IPS-18a (cell line): ENCODE measurements at regions not wholly inside any gene's neighbourhood (a gene's known extent, or its start where the extent isn't known, plus 50 kb on each side); places are given as distances from the start of the nearest gene placed in this dataset.

ENCODE experiments used
- H3K27ac ChIP-seq: one replicate; pipeline ENCODE4 v1.5.1; 2013; ENCODE audit warnings: low read length
- H3K27me3 ChIP-seq: one replicate; pipeline ENCODE4 v1.6.1; 2013; ENCODE audit warnings: mild to moderate bottlenecking, low read length; ENCODE audit not compliant: control insufficient read depth, insufficient read depth
- H3K36me3 ChIP-seq: one replicate; pipeline ENCODE4 v1.6.1; 2013; ENCODE audit warnings: low read depth, low read length; ENCODE audit not compliant: control insufficient read depth
- H3K4me1 ChIP-seq: one replicate; pipeline ENCODE4 v1.6.1; 2013; ENCODE audit warnings: low read depth, low read length; ENCODE audit not compliant: control insufficient read depth
- H3K4me3 ChIP-seq: one replicate; pipeline ENCODE4 v1.5.1; 2013; ENCODE audit warnings: low read length
- H3K9ac ChIP-seq: one replicate; pipeline ENCODE4 v1.6.1; 2013; ENCODE audit warnings: mild to moderate bottlenecking, low read length, moderate library complexity
- H3K9me3 ChIP-seq: one replicate; pipeline ENCODE4 v1.6.1; 2013; ENCODE audit warnings: low read depth, low read length; ENCODE audit not compliant: control insufficient read depth

DNA sequence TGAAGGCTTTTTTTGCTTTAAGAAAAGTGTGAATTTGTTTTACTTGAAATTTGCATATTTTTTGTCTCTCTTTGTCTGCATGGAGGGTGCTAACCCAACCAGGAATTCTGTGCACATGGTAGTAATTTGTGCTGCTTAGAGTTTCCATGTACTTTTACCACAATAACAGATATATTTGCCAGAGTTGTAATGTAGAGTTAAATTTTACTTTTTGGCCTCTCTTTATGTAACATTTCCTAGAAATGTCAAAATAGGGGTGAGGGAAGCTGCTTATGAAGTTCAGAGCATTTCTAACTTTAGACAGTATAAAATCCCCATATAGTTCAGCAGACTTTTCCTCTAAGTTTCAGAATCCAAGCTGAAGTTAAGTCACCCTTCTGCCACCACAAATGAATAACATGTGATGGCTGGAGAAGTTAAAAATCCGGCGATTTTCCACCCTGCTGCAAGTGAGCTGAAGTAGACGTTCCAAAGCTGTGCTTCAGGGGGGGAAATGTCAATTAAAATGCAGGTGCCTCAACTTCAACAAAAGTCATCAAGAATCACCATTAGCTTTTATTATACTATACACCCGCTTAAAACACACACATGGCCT, 385.7 kb upstream of the NR2F2 start:
- Histone ChIP-seq H3K4me3 (no peak overlapping the region), H3K9ac (no peak overlapping the region), H3K4me1 (peaks cover 14% of the 10 kb centered on the region), H3K9me3 (no peaks in the 10 kb centered on the region), H3K27ac (no peak overlapping the region), H3K36me3 (no peaks in the 10 kb centered on the region), H3K27me3 (no peaks in the 10 kb centered on the region)

DNA sequence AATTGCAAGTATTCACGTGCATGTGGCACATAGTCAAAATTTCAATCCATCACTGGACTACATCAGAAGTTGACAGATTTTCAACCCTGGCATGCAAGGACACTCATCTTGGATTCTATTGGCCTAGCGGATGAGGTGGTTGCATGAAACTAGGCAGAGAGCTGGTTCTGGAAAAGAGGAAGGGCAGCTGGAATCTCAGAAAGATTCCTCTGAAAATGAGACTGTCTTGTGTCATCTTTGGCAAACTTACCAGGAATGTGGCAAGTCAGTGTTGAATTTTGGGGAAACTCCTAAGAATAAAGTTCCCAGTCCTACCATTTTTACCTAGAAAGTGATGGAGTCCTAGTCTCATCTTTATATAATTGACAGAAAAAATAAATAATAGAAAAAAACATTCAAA, 384.3 kb upstream of the NR2F2 start:
- Histone ChIP-seq H3K36me3 (no peaks in the 10 kb centered on the region), H3K27ac (no peak overlapping the region), H3K9me3 (no peaks in the 10 kb centered on the region)

DNA sequence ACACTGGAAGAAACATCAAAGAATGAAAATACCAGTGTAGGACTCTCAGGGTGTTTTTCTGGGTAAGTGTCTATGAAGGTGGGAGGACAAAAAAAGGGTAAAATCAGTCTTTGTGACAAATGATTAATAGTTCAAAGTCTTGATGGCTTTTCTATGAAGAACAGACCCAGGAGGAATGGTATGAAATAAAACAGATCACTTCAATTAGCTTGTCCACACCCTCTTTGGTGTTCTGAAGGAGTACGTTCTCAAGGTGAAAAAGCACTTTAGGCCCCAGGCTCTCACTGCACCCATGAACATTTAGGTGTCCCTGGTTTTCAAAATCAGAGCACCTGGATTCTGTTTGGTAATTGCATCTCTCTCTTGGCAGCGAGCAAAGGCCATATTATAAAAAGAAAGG, 383.6 kb upstream of the NR2F2 start:
- Histone ChIP-seq H3K27ac (no peak overlapping the region), H3K4me1 (peaks cover 5% of the 10 kb centered on the region), H3K9me3 (no peaks in the 10 kb centered on the region), H3K9ac (no peak overlapping the region), H3K36me3 (no peaks in the 10 kb centered on the region), H3K4me3 (no peak overlapping the region), H3K27me3 (no peaks in the 10 kb centered on the region)

More for the DNA sequence above, 384.3 kb upstream of the NR2F2 start:
- no peak overlapping the region for H3K4me3 ChIP-seq
- no peak overlapping the region for H3K9ac ChIP-seq
- peaks cover 5% of the 10 kb centered on the region for H3K4me1 ChIP-seq
- H3K27me3 ChIP-seq: no peaks in the 10 kb centered on the region

DNA sequence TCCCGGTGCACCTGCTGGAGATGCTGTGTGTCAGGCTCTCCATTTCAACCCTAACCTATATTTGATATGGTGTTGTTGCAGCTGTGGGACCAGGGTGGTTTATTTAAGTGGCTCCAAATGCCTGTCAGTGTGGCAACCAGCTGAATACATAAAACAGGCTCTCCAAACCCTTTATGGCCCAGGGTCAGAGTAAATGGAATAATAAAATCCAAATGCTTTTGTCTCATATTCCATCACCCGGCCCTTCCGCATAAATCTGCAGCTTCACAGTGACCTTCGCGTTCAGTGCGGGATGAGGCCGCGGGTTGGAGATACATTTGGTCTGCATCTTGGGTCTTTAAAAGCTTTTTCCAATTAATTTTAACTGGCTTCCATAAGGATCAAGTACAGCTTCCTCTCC, 382.1 kb upstream of the NR2F2 start:
- H3K36me3 ChIP-seq: no peaks in the 10 kb centered on the region
- H3K27ac ChIP-seq: no peak overlapping the region
- H3K9me3 ChIP-seq: no peaks in the 10 kb centered on the region
- H3K9ac ChIP-seq: no peak overlapping the region
- no peak overlapping the region for H3K4me3 ChIP-seq
- H3K27me3 ChIP-seq: no peaks in the 10 kb centered on the region
- H3K4me1 ChIP-seq: peaks cover 5% of the 10 kb centered on the region

DNA sequence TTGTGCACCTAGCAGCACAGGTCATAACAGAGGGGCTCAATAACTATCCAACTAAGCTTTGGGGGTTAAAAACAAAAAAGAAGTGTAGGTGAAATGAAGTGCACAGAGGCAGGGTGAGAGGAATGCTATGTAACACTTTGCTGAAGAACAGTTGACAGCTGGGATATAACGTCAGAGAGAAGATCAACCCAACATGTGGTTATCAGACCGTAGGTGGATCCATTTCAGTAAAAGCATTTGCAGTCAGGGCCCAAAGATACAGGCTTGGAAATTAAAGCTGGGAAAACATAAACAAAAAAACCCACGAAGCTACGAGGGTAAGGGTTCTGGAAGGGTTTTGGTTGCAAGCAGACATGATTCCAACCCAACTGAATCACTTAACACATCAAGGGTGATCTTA, 377.5 kb upstream of the NR2F2 start:
- no peaks in the 10 kb centered on the region for H3K27me3 ChIP-seq
- H3K9me3 ChIP-seq: no peaks in the 10 kb centered on the region
- H3K4me1 ChIP-seq: no peaks in the 10 kb centered on the region
- no peak overlapping the region for H3K27ac ChIP-seq
- H3K9ac ChIP-seq: no peak overlapping the region
- H3K36me3 ChIP-seq: no peaks in the 10 kb centered on the region
- no peak overlapping the region for H3K4me3 ChIP-seq

DNA sequence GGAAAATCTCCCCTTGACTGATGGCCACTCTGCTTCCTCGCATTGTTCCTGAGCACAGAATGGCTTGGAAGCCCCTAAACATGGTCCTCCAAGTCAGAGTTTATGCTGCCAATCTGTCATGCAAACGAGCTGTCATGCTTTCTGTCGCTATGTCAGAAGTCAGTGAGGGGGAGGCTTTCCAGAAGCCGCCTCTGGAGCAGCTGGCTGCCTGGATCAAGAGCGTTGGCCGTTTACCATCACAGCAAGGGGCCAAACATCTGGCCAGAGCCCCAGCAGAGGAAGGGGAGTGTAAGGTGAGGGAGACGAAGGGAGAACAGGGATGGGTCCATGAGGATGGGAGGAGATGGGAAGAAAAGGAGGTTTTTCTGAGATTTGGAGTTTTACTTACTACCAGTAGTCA, 372.6 kb upstream of the NR2F2 start:
- Histone ChIP-seq H3K27ac (no peak overlapping the region), H3K9ac (no peak overlapping the region), H3K4me3 (no peak overlapping the region)

DNA sequence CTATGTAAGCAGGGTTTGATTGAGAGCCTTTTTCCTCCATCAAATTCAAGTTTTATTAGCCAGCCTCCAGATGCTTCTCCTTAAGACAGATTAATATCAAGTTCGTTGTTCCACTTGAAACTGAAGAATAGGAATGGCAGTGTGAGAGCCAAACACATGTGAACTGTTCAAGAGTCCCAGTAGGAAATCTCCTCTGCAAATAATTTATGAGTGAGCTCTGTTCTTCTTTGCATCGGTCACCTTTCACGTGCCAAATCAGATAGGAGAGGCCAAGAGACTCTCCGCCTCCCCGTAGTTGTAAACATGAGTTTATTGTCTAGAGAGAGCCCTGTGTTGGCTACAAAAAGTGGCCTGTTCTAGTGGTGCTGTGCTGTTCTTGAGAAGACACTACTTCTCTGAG, 372.1 kb upstream of the NR2F2 start:
- H3K36me3 ChIP-seq: no peaks in the 10 kb centered on the region
- H3K9ac ChIP-seq: no peak overlapping the region

More for the DNA sequence above, 372.6 kb upstream of the NR2F2 start:
- H3K36me3 ChIP-seq: no peaks in the 10 kb centered on the region
- H3K4me1 ChIP-seq: no peaks in the 10 kb centered on the region
- H3K27me3 ChIP-seq: no peaks in the 10 kb centered on the region
- no peaks in the 10 kb centered on the region for H3K9me3 ChIP-seq

DNA sequence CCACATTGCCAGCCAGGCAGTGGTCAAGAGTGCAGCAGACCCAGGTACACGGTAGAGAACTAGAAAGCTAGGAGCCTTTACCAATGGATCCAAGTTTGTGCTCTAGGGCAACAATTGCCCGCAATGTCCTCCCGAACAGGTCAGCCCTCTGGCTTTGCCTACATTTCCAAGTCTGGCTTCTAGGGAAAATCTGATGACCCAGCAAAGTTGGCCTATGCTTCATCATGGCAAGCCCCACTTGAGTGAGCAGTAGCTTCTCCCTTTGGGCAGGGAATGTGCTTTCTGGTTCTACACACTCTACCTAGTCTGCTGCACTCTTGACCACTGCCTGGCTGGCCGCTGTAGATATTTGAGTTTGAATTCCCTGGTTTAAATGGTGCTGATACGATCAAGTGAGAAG, 361.6 kb upstream of the NR2F2 start:
- Histone ChIP-seq H3K9ac (no peak overlapping the region), H3K36me3 (no peaks in the 10 kb centered on the region), H3K27me3 (no peaks in the 10 kb centered on the region), H3K27ac (no peak overlapping the region), H3K9me3 (no peaks in the 10 kb centered on the region), H3K4me1 (no peaks in the 10 kb centered on the region), H3K4me3 (no peak overlapping the region)

More for the DNA sequence above, 372.1 kb upstream of the NR2F2 start:
- no peak overlapping the region for H3K27ac ChIP-seq
- no peaks in the 10 kb centered on the region for H3K9me3 ChIP-seq
- H3K4me1 ChIP-seq: no peaks in the 10 kb centered on the region
- H3K4me3 ChIP-seq: no peak overlapping the region
- no peaks in the 10 kb centered on the region for H3K27me3 ChIP-seq

DNA sequence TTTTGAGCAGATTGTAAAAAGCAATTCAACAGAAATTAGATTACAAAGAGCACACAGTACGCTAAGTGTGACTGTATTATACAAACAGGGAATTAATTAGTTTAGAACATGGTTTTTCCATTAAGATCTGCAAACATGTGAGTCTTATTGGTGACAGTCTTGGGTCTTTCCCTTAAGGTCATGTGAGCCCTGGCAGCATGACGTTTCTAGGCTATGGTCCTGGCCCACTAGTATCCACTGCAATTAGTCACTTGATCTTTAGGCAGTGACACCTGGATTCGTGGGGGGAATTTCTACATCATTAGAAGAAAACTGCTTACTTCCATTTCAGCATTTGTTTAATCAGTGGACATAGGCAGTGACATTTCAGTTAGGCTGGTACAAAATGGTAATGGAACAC, 360.2 kb upstream of the NR2F2 start:
- Histone ChIP-seq H3K4me1 (no peaks in the 10 kb centered on the region), H3K36me3 (no peaks in the 10 kb centered on the region), H3K27me3 (no peaks in the 10 kb centered on the region), H3K9me3 (no peaks in the 10 kb centered on the region), H3K4me3 (no peak overlapping the region), H3K9ac (no peak overlapping the region), H3K27ac (no peak overlapping the region)

DNA sequence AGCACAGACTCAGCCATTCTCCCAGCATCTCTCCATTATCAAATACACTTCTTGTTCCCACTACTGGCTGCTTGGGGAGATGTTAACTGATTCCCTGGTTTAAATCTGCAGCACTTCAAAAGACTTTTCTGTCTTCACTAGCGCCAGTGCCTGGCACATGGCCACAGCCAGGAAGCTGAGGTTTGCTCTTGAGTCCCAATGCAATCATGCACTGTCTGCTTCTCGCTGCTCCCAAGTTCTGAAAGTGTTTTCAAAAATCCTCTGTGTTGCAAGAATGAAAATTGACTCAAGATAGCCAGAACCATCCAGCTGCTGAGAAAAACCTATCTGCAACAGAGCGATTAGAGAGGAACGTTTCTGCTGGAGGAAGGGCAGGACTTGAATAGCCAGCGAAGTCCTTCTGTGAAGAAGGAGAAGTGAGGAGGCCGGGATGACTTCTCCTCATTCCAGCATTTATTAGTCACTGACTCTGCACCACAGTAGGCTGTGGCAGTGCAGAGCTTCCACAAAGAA, 358.4 kb upstream of the NR2F2 start:
- Histone ChIP-seq H3K36me3 (no peaks in the 10 kb centered on the region), H3K4me1 (no peaks in the 10 kb centered on the region), H3K9ac (no peak overlapping the region), H3K4me3 (no peak overlapping the region), H3K27ac (no peak overlapping the region), H3K9me3 (no peaks in the 10 kb centered on the region), H3K27me3 (no peaks in the 10 kb centered on the region)

DNA sequence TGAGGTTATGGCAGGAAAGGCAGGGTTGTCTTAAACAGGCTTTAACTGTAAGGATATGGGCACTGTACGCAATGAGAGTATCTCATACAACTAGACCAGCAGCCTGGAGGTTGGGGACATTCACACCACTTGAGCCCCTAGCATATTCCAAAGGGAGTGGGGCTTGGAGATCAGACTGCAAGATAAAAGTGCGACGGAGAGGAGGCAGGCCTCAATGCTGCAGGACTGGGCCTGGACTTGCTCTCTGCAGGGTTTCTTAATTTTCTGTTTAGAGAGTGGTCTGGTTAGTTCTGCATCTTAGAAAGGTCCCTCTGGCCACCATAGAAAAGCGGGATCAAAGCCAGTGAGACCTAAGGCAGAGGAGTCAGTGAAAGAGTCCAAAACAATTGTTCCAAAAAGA, 357.7 kb upstream of the NR2F2 start:
- Histone ChIP-seq H3K4me1 (no peaks in the 10 kb centered on the region), H3K9ac (no peak overlapping the region), H3K4me3 (no peak overlapping the region), H3K36me3 (no peaks in the 10 kb centered on the region), H3K27ac (no peak overlapping the region), H3K9me3 (no peaks in the 10 kb centered on the region), H3K27me3 (no peaks in the 10 kb centered on the region)

DNA sequence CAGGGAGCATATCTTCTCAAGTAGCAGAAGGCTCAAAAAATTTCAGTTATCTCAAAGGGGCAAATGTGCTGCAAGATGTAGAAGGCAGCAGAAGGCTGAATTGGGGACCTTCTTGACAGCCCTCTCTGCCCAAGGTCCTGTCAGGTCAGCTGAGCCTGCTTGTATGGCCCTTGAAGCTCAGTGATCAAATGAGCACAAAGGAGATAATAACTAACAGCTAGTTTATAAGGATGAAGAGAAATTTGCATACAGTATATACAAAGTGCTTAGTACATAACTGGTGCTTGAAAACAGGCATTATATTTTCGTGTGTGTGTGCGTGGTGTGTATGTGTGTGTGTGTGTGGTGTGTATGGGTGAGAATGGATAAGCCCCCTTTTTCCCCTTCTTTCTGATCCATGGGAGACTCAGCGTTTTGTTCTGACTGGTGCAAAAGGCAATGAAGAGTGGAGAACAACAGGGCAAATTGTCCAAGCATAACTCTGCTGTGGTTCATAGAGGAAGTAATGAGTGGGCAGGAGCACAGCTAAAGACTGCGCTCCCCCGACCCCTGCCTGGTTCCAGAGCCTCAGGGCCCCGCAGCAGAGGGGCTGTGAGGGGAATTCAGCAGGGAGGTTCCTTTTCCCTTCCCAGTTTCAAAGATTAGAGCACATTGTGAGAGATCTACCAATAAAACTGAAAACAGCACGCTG, 356.8 kb upstream of the NR2F2 start:
- Histone ChIP-seq H3K4me3 (no peak overlapping the region), H3K9me3 (no peaks in the 10 kb centered on the region), H3K36me3 (no peaks in the 10 kb centered on the region), H3K27me3 (no peaks in the 10 kb centered on the region), H3K9ac (no peak overlapping the region), H3K4me1 (no peaks in the 10 kb centered on the region), H3K27ac (no peak overlapping the region)
